GM12878 (cell line): ENCODE measurements at regions not wholly inside any gene's neighbourhood (a gene's known extent, or its start where the extent isn't known, plus 50 kb on each side); places are given as distances from the start of the nearest gene placed in this dataset.

Experiments
- ATF2 ChIP-seq: IDR thresholded peaks from 2 replicates; pipeline ENCODE4 v1.6.1; 2012; ENCODE audit warnings: low read length, inconsistent platforms
- BCL11A ChIP-seq: IDR thresholded peaks from 2 replicates; pipeline ENCODE4 v1.6.1; 2011; ENCODE audit warnings: low read depth, low read length
- BHLHE40 ChIP-seq, 2 experiments: fragments of 450-650 bp in 1 of 2; IDR thresholded peaks; 2 replicates each; pipeline ENCODE4 v1.6.1; 2011 to 2017; ENCODE audit warnings: low read depth in 2 of 2, borderline replicate concordance in 1 of 2, improper control_type of control experiment in 1 of 2, low read length in 1 of 2, mild to moderate bottlenecking in 1 of 2
- CREB1 ChIP-seq: IDR thresholded peaks from 2 replicates; pipeline ENCODE4 v1.6.1; 2012; ENCODE audit warnings: low read depth, mild to moderate bottlenecking, inconsistent platforms
- EP300 ChIP-seq, 2 experiments: fragments of 150-350 bp in 1 of 2; IDR thresholded peaks; 2 replicates each; pipeline ENCODE4 v1.6.1; 2011 to 2012; ENCODE audit warnings: low read depth in 2 of 2, low read length in 2 of 2, borderline replicate concordance in 1 of 2, improper control_type of control experiment in 1 of 2, inconsistent platforms in 1 of 2; ENCODE audit not compliant: control insufficient read depth in 1 of 2
- ETV6 ChIP-seq, 2 experiments: fragments of 450-650 bp in 1 of 2; IDR thresholded peaks in 1 of 2; conservative IDR thresholded peaks in 1 of 2; 2 replicates each; pipeline ENCODE4 v1.6.1; 2014; ENCODE audit warnings: antibody characterized with exemption in 1 of 2, borderline replicate concordance in 1 of 2, low read depth in 1 of 2, mild to moderate bottlenecking in 1 of 2, moderate library complexity in 1 of 2
- FOXM1 ChIP-seq: IDR thresholded peaks from 2 replicates; pipeline ENCODE4 v1.6.1; 2012; ENCODE audit warnings: low read depth, mild to moderate bottlenecking, inconsistent platforms, low read length, moderate library complexity
- HDAC6 ChIP-seq: fragments of 200-600 bp; sonication (generic); IDR thresholded peaks from one replicate; pipeline ENCODE4 v1.8.0; 2017; ENCODE audit warnings: antibody characterized with exemption; ENCODE audit not compliant: unreplicated experiment
- IRF4 ChIP-seq: IDR thresholded peaks from 2 replicates; pipeline ENCODE4 v1.6.1; 2011; ENCODE audit warnings: low read depth, low read length
- JUND ChIP-seq: IDR thresholded peaks from 2 replicates; pipeline ENCODE4 v1.6.1; 2012; ENCODE audit warnings: low read depth, mild to moderate bottlenecking, low read length, improper control_type of control experiment, moderate library complexity
- MEF2B ChIP-seq: fragments of 450-650 bp; IDR thresholded peaks from 2 replicates; pipeline ENCODE4 v1.6.1; 2018; ENCODE audit warnings: mild to moderate bottlenecking, moderate library complexity; ENCODE audit not compliant: partially characterized antibody, poor library complexity, severe bottlenecking
- MXI1 ChIP-seq: fragments of 150-350 bp; IDR thresholded peaks from 2 replicates; pipeline ENCODE4 v1.6.1; 2011; ENCODE audit warnings: low read depth, mild to moderate bottlenecking, inconsistent platforms, low read length, improper control_type of control experiment
- NFIC ChIP-seq: IDR thresholded peaks from 2 replicates; pipeline ENCODE4 v1.6.1; 2012; ENCODE audit warnings: low read depth, mild to moderate bottlenecking, inconsistent platforms, low read length, moderate library complexity
- NFYB ChIP-seq: IDR thresholded peaks from 2 replicates; pipeline ENCODE4 v1.6.1; 2011; ENCODE audit warnings: low read depth, mild to moderate bottlenecking, low read length, improper control_type of control experiment, moderate library complexity; ENCODE audit not compliant: insufficient read depth
- PRDM15 ChIP-seq: fragments of 450-650 bp; formaldehyde crosslinking; IDR thresholded peaks from 2 replicates; pipeline ENCODE4 v1.4.0; 2020; ENCODE audit warnings: mild to moderate bottlenecking, moderate library complexity
- SMARCA5 ChIP-seq: fragments of 450-650 bp; IDR thresholded peaks from 2 replicates; pipeline ENCODE4 v1.6.1; 2017; ENCODE audit warnings: mild to moderate bottlenecking
- SREBF1 ChIP-seq: IDR thresholded peaks from 2 replicates; pipeline ENCODE4 v1.6.1; 2012; ENCODE audit warnings: mild to moderate bottlenecking, low read length
- STAT1 ChIP-seq: fragments of 450-650 bp; conservative IDR thresholded peaks from 2 replicates; pipeline ENCODE4 v1.6.1; 2014; ENCODE audit warnings: antibody characterized with exemption, mild to moderate bottlenecking
- ZBED1 ChIP-seq: IDR thresholded peaks from 2 replicates; pipeline ENCODE4 v1.6.1; 2016; ENCODE audit warnings: borderline replicate concordance
- ZNF217 ChIP-seq: fragments of 450-650 bp; IDR thresholded peaks from 2 replicates; pipeline ENCODE4 v1.6.1; 2017; ENCODE audit warnings: antibody characterized with exemption, mild to moderate bottlenecking
- TF ChIP-seq, protein P1 (sequence below): fragments of 450-650 bp; IDR thresholded peaks from 2 replicates; pipeline ENCODE4 v1.6.1; 2017; ENCODE audit warnings: low read depth, mild to moderate bottlenecking, moderate library complexity
- TF ChIP-seq, protein P2 (sequence below): fragments of 450-650 bp; IDR thresholded peaks from 2 replicates; pipeline ENCODE4 v1.6.1; 2016; ENCODE audit warnings: mild to moderate bottlenecking

GRCh38 chr3:5298453-5298852 lies 110.9 kb downstream of the EDEM1 start (continued):
- TF ChIP-seq BCL11A (0 out of 2 replicates have a peak, but pooled peaks have one; percentile 44), ETV6 (conservative IDR thresholded peaks at IDR 0.05 in 1 of 2, IDR thresholded peaks at IDR 0.05 in 1 of 2; ENCODE audit: borderline replicate concordance in 1 of 2, low read depth in 1 of 2) (peak in 1 of 2 experiments; percentile 48; a peak in 1 of 4 replicates), BHLHE40 (IDR thresholded peaks at IDR 0.05; ENCODE audit: borderline replicate concordance in 1 of 2, low read depth in 2 of 2, low read length in 1 of 2) (peak; percentile 75 to 82; a peak in 3 of 4 replicates), ZNF217 (peak; percentile 92), FOXM1 (peak; percentile 77; the same call in 1 of the 2 replicates), EP300 (IDR thresholded peaks at IDR 0.05; ENCODE audit: borderline replicate concordance in 1 of 2, control insufficient read depth in 1 of 2, low read depth in 2 of 2, low read length in 2 of 2) (peak; percentile 68 to 92; a peak in 3 of 4 replicates), JUND (peak; percentile 71), SREBF1 (0 out of 2 replicates have a peak, but pooled peaks have one; percentile 42), PRDM15 (CRISPR knock-in tag) (no peak), NFIC (peak; percentile 89), CREB1 (peak; percentile 40; the same call in 1 of the 2 replicates), IRF4 (peak; percentile 69), ZBED1 (0 out of 2 replicates have a peak, but pooled peaks have one; percentile 48), NFYB (no peak), ATF2 (peak; percentile 66; the same call in 1 of the 2 replicates), MXI1 (no peak), STAT1 (no peak), HDAC6 (no peak), SMARCA5 (0 out of 2 replicates have a peak, but pooled peaks have one; percentile 31), MEF2B (peak; percentile 89)
- TF ChIP-seq, protein P1, sequence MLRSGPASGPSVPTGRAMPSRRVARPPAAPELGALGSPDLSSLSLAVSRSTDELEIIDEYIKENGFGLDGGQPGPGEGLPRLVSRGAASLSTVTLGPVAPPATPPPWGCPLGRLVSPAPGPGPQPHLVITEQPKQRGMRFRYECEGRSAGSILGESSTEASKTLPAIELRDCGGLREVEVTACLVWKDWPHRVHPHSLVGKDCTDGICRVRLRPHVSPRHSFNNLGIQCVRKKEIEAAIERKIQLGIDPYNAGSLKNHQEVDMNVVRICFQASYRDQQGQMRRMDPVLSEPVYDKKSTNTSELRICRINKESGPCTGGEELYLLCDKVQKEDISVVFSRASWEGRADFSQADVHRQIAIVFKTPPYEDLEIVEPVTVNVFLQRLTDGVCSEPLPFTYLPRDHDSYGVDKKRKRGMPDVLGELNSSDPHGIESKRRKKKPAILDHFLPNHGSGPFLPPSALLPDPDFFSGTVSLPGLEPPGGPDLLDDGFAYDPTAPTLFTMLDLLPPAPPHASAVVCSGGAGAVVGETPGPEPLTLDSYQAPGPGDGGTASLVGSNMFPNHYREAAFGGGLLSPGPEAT, result peak; percentile 67; the same call in 1 of the 2 replicates
- TF ChIP-seq, protein P2, sequence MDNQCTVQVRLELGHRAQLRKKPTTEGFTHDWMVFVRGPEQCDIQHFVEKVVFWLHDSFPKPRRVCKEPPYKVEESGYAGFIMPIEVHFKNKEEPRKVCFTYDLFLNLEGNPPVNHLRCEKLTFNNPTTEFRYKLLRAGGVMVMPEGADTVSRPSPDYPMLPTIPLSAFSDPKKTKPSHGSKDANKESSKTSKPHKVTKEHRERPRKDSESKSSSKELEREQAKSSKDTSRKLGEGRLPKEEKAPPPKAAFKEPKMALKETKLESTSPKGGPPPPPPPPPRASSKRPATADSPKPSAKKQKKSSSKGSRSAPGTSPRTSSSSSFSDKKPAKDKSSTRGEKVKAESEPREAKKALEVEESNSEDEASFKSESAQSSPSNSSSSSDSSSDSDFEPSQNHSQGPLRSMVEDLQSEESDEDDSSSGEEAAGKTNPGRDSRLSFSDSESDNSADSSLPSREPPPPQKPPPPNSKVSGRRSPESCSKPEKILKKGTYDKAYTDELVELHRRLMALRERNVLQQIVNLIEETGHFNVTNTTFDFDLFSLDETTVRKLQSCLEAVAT, result 0 out of 2 replicates have a peak, but pooled peaks have one; percentile 40
